Peyer's patch (tissue), 4 donors: ENCODE measurements at regions not wholly inside any gene's neighbourhood (a gene's known extent, or its start where the extent isn't known, plus 50 kb on each side); places are given as distances from the start of the nearest gene placed in this dataset.
"Not testable (repeated sequence)": the region's sequence is repeated elsewhere in the genome, so short reads cannot be mapped to it uniquely, and the experiment has no call there.

Experiments used
- DNase-seq, 3 donors: peaks; one replicate each; pipeline ENCODE4 v3.0.0-alpha.2; 2017 to 2019
- H3K27ac ChIP-seq, 4 donors: fragments of 200-600 bp; sonication (generic); one replicate each; pipeline ENCODE4 v1.5.1; 2016 to 2019
- H3K27me3 ChIP-seq, 2 donors: fragments of 200-600 bp; sonication (generic); one replicate each; pipeline ENCODE4 v1.5.1; 2019
- H3K36me3 ChIP-seq, 3 donors: fragments of 200-600 bp; sonication (generic); one replicate each; pipeline ENCODE4 v1.5.1; 2016 to 2019
- H3K4me1 ChIP-seq, 4 donors: fragments of 200-600 bp; sonication (generic); one replicate each; pipeline ENCODE4 v1.5.1; 2016 to 2019
- H3K4me3 ChIP-seq, 4 donors: fragments of 200-600 bp; sonication (generic); 1 replicate in 3 of 4; 2 replicates in 1 of 4; pipeline ENCODE4 v1.5.1; 2016 to 2019; ENCODE audit warnings: mild to moderate bottlenecking in 1 of 4
- H3K9me3 ChIP-seq, 4 donors: fragments of 200-600 bp; sonication (generic); one replicate each; pipeline ENCODE4 v1.5.1; 2016 to 2019; ENCODE audit warnings: mild to moderate bottlenecking in 1 of 4
- CTCF ChIP-seq, 6 experiments: fragments of 450-650 bp in 4 of 6; fragments of 200-600 bp in 2 of 6; sonication (generic) in 1 of 6; IDR thresholded peaks; one replicate each; pipeline ENCODE4 v1.5.1; 2017 to 2019; ENCODE audit warnings: antibody characterized with exemption in 6 of 6, mild to moderate bottlenecking in 3 of 6, moderate library complexity in 1 of 6
- POLR2A ChIP-seq, 2 donors: fragments of 450-650 bp; IDR thresholded peaks; one replicate each; pipeline ENCODE4 v1.5.1; 2017; ENCODE audit warnings: antibody characterized with exemption in 2 of 2, mild to moderate bottlenecking in 2 of 2, moderate library complexity in 2 of 2

GRCh38 chr1:220475608-220476007 is 52.3 kb upstream of the MARK1 start:
- not testable (repeated sequence) for H3K36me3 ChIP-seq, H3K9me3 ChIP-seq, H3K27ac ChIP-seq, DNase-seq, H3K4me3 ChIP-seq, H3K4me1 ChIP-seq, H3K27me3 ChIP-seq

GRCh38 chr1:220475141-220475540 is 52.8 kb upstream of the MARK1 start:
- not testable (repeated sequence) for H3K4me1 ChIP-seq, DNase-seq, H3K27me3 ChIP-seq, H3K4me3 ChIP-seq, H3K36me3 ChIP-seq, H3K9me3 ChIP-seq, H3K27ac ChIP-seq

GRCh38 chr1:220473440-220473839 is 54.5 kb upstream of the MARK1 start:
- Histone ChIP-seq H3K27ac (no peak overlapping the region), H3K4me1 (no peaks in the 10 kb centered on the region), H3K9me3 (no peaks in the 10 kb centered on the region), H3K4me3 (no peak overlapping the region), H3K36me3 (no peaks in the 10 kb centered on the region), H3K27me3 (no peaks in the 10 kb centered on the region)
- DNase-seq, result no peak
- no peak for TF ChIP-seq POLR2A (IDR thresholded peaks at IDR 0.05)
- no peak for TF ChIP-seq CTCF (IDR thresholded peaks at IDR 0.05)

GRCh38 chr1:220462752-220463151 is 65.2 kb upstream of the MARK1 start:
- no peak overlapping the region for H3K4me3 ChIP-seq
- TF ChIP-seq CTCF (IDR thresholded peaks at IDR 0.05), result peak in 2 of 6 experiments; percentile 19 to 28
- TF ChIP-seq POLR2A (IDR thresholded peaks at IDR 0.05), result no peak
- H3K4me1 ChIP-seq, result no peaks in the 10 kb centered on the region
- H3K27me3 ChIP-seq, result no peaks in the 10 kb centered on the region
- no peaks in the 10 kb centered on the region for H3K9me3 ChIP-seq
- H3K36me3 ChIP-seq, result no peaks in the 10 kb centered on the region
- no peak for DNase-seq
- no peak overlapping the region for H3K27ac ChIP-seq

- Histone ChIP-seq H3K27me3 (no peaks in the 10 kb centered on the region), H3K9me3 (no peaks in the 10 kb centered on the region), H3K4me3 (no peak overlapping the region), H3K27ac (no peak overlapping the region), H3K4me1 (no peaks in the 10 kb centered on the region), H3K36me3 (no peaks in the 10 kb centered on the region)
- no peak for DNase-seq
- no peak for TF ChIP-seq CTCF (IDR thresholded peaks at IDR 0.05)
- no peak for TF ChIP-seq POLR2A (IDR thresholded peaks at IDR 0.05)
These were observed 69.0 kb upstream of the MARK1 start for GRCh38 chr1:220458936-220459335.

- TF ChIP-seq CTCF (IDR thresholded peaks at IDR 0.05), result no peak
- TF ChIP-seq POLR2A (IDR thresholded peaks at IDR 0.05), result no peak
- no peak overlapping the region for H3K4me3 ChIP-seq
- no peaks in the 10 kb centered on the region for H3K36me3 ChIP-seq
- H3K27ac ChIP-seq, result no peak overlapping the region
- DNase-seq, result no peak
- H3K27me3 ChIP-seq, result no peaks in the 10 kb centered on the region
- H3K4me1 ChIP-seq, result no peaks in the 10 kb centered on the region
- H3K9me3 ChIP-seq, result no peaks in the 10 kb centered on the region
These were observed 69.9 kb upstream of the MARK1 start for GRCh38 chr1:220457957-220458609.

GRCh38 chr1:220455559-220455958 is 72.4 kb upstream of the MARK1 start:
- no peaks in the 10 kb centered on the region for H3K36me3 ChIP-seq
- no peak for TF ChIP-seq CTCF (IDR thresholded peaks at IDR 0.05)
- TF ChIP-seq POLR2A (IDR thresholded peaks at IDR 0.05), result no peak

More at GRCh38 chr1:220455559-220455958, 72.4 kb upstream of the MARK1 start:
- Histone ChIP-seq H3K27ac (no peak overlapping the region), H3K27me3 (no peaks in the 10 kb centered on the region), H3K4me3 (no peak overlapping the region), H3K9me3 (no peaks in the 10 kb centered on the region), H3K4me1 (no peaks in the 10 kb centered on the region)
- no peak for DNase-seq
